DND-41 (cell line): ENCODE measurements at regions not wholly inside any gene's neighbourhood (a gene's known extent, or its start where the extent isn't known, plus 50 kb on each side); places are given as distances from the start of the nearest gene placed in this dataset.

Experiments used
- ATAC-seq: fragments of 200-7000 bp; cut with Tn5 transposase; 3 replicates; pipeline ENCODE4 v1.9.1; 2021; ENCODE audit warnings: low read depth; ENCODE audit not compliant: insufficient read depth
- DNase-seq: peaks from one replicate; pipeline ENCODE4 v3.0.0-alpha.2; 2020
- H2AFZ ChIP-seq: 2 replicates; pipeline ENCODE4 v1.6.0; 2012; ENCODE audit warnings: low read depth, low read length
- H3K27ac ChIP-seq: 2 replicates; pipeline ENCODE4 v1.5.1; 2012; ENCODE audit warnings: low read length, inconsistent platforms
- H3K27me3 ChIP-seq: fragments of 200-600 bp; sonication (generic); 2 replicates; pipeline ENCODE4 v1.6.0; 2012; ENCODE audit warnings: low read length, mild to moderate bottlenecking, inconsistent platforms; ENCODE audit not compliant: insufficient read depth, poor library complexity
- H3K36me3 ChIP-seq: 2 replicates; pipeline ENCODE4 v1.5.1; 2012; ENCODE audit warnings: low read length, inconsistent platforms; ENCODE audit not compliant: insufficient read depth
- H3K4me1 ChIP-seq: 2 replicates; pipeline ENCODE4 v1.5.1; 2012; ENCODE audit warnings: mild to moderate bottlenecking, low read length; ENCODE audit not compliant: insufficient read depth
- H3K4me2 ChIP-seq: 2 replicates; pipeline ENCODE4 v1.6.0; 2012; ENCODE audit warnings: mild to moderate bottlenecking, moderate library complexity, low read length, inconsistent platforms; ENCODE audit not compliant: insufficient read depth
- H3K4me3 ChIP-seq, 2 experiments: fragments of 200-600 bp in 1 of 2; shearing (Covaris generic) in 1 of 2; 2 replicates each; pipeline ENCODE4 v1.5.1; 2012 to 2016; ENCODE audit warnings: inconsistent platforms in 2 of 2, low read length in 2 of 2, mild to moderate bottlenecking in 2 of 2, low read depth in 1 of 2, moderate library complexity in 1 of 2
- H3K79me2 ChIP-seq: 2 replicates; pipeline ENCODE4 v1.6.0; 2012; ENCODE audit warnings: low read length, inconsistent platforms; ENCODE audit not compliant: insufficient read depth
- H3K9ac ChIP-seq: 2 replicates; pipeline ENCODE4 v1.6.0; 2012; ENCODE audit warnings: low read depth, mild to moderate bottlenecking, inconsistent platforms, low read length, moderate library complexity
- H3K9me3 ChIP-seq: 2 replicates; pipeline ENCODE4 v1.5.1; 2012; ENCODE audit warnings: low read length, moderate library complexity, mild to moderate bottlenecking, inconsistent platforms; ENCODE audit not compliant: insufficient read depth, severe bottlenecking
- H4K20me1 ChIP-seq: 2 replicates; pipeline ENCODE4 v1.6.0; 2012; ENCODE audit warnings: low read length; ENCODE audit not compliant: insufficient read depth
- CTCF ChIP-seq: IDR thresholded peaks from 2 replicates; pipeline ENCODE4 v1.5.1; 2012; ENCODE audit warnings: borderline replicate concordance, low read length, moderate library complexity, mild to moderate bottlenecking; ENCODE audit not compliant: poor library complexity, severe bottlenecking; ENCODE audit errors: extremely low read depth
- EZH2 ChIP-seq: IDR thresholded peaks from 3 replicates; pipeline ENCODE4 v1.6.1; 2012; ENCODE audit warnings: borderline replicate concordance, low read depth, mild to moderate bottlenecking, moderate library complexity, low read length, inconsistent platforms; ENCODE audit not compliant: severe bottlenecking

GRCh38 chr11:128058580-128059208, 528.7 kb downstream of the ETS1 start:
- Histone ChIP-seq H3K4me3 (no peak overlapping the region), H3K36me3 (no peaks in the 10 kb centered on the region), H3K9ac (no peak overlapping the region), H3K27ac (peak overlapping the region; percentile 72), H3K4me2 (peak overlapping the region; percentile 9; the same call in 1 of the 2 replicates), H3K9me3 (no peaks in the 10 kb centered on the region), H3K27me3 (no peaks in the 10 kb centered on the region), H3K4me1 (peaks cover 63% of the 10 kb centered on the region), H4K20me1 (no peaks in the 10 kb centered on the region), H2AFZ (peak overlapping the region; percentile 30), H3K79me2 (no peaks in the 10 kb centered on the region)
- ATAC-seq (peak; percentile 83), DNase-seq (peak; percentile 75)
- TF ChIP-seq CTCF, result peak; percentile 62
- no peak for TF ChIP-seq EZH2

DNA sequence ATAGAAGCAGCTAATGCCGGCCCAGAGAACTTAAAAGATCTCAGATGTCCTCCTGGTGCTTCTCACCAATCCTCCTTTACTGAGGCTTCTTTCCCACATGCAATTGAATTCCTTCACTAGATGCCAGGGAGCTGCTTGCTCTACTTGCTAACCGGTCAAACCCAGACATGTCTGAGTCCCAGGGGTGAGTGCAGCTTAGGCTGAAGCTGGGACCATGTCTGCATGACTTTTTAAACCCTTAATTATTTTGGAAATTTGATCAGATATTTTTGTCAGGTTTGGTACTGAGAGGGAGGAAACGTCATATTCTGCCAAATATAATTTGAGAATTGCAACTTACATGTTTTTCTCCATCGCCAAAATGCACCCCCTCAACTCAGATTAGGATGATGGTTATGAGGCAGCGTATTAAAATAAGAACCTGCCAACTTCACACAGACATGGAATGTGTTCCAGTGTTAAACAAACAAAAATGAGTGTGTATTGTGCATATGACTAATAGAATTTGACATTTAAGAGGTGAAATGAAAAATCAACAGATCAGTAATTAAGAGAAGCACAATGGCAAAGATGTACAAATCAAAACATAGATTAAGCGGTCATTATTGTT, 529.5 kb downstream of the ETS1 start:
- 0 out of 2 replicates have a peak overlapping the region, but pooled peaks have one; percentile 28 for H3K27ac ChIP-seq
- no peak overlapping the region for H3K4me3 ChIP-seq
- no peaks in the 10 kb centered on the region for H3K79me2 ChIP-seq
- H3K9me3 ChIP-seq, result no peaks in the 10 kb centered on the region
- H3K4me1 ChIP-seq, result peaks cover 71% of the 10 kb centered on the region
- no peak overlapping the region for H3K9ac ChIP-seq
- no peak overlapping the region for H3K4me2 ChIP-seq
- DNase-seq, result no peak
- no peak for ATAC-seq
- no peaks in the 10 kb centered on the region for H3K36me3 ChIP-seq
- no peaks in the 10 kb centered on the region for H3K27me3 ChIP-seq
- TF ChIP-seq CTCF (no peak), EZH2 (no peak)
- no peaks in the 10 kb centered on the region for H4K20me1 ChIP-seq
- no peak overlapping the region for H2AFZ ChIP-seq

GRCh38 chr11:128055576-128056217, 531.7 kb downstream of the ETS1 start:
- H3K79me2 ChIP-seq, result no peaks in the 10 kb centered on the region
- H3K4me1 ChIP-seq, result peaks cover 79% of the 10 kb centered on the region
- no peak overlapping the region for H3K4me2 ChIP-seq
- no peaks in the 10 kb centered on the region for H3K27me3 ChIP-seq
- H3K36me3 ChIP-seq, result no peaks in the 10 kb centered on the region
- H4K20me1 ChIP-seq, result no peaks in the 10 kb centered on the region
- H3K9me3 ChIP-seq, result no peaks in the 10 kb centered on the region
- no peak overlapping the region for H3K4me3 ChIP-seq
- TF ChIP-seq EZH2, result no peak
- no peak for TF ChIP-seq CTCF
- DNase-seq (no peak), ATAC-seq (no peak)
- H2AFZ ChIP-seq, result no peak overlapping the region
- no peak overlapping the region for H3K27ac ChIP-seq
- no peak overlapping the region for H3K9ac ChIP-seq
